Caki2 (cell line): ENCODE measurements at regions not wholly inside any gene's neighbourhood (a gene's known extent, or its start where the extent isn't known, plus 50 kb on each side); places are given as distances from the start of the nearest gene placed in this dataset.

Source experiments
- DNase-seq: peaks from one replicate; pipeline ENCODE4 v3.0.0-alpha.2; 2015; ENCODE audit warnings: low read depth
- in situ Hi-C: cut with HindIII; loops from 2 replicates; pipeline ENCODE4 v1.10.0; 2016; ENCODE audit warnings: low sequenced_read_pairs, low pct_unique_long_range_greater_than_20kb, mixed read lengths

DNA sequence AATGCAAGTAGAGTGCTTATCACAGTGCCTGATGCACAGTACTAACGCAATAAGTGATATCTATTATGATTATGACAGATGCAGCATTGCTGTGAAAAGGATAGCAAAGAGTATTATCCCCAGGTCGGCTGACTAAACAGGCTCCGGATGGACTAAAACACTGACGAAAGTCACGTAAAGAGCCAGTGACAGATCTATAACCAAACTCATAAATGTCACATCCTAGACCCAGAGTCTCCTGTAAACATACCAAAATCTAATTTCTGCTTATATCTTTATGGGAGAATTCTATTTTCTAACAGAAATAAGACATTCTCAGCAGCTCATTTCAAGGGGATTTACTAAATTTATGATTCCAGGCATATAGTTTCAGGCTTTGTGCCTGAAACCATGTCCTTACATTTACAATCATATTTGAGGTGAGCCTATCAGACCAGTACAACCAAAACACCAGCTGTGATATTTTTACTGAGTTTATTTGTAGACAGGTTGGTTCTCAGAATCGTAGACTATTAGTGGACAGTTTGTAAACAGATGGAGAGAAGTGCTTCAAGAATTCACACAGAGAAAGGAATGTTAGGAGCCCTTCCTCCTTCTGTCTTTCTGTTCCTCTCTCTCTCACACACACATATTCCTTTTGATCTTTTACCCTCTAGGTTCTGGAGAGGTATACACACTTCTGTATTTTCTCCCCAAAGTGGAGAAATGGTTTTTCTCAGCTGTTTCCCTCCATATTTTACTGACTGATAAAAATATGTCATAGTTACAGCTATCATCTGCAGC lies 52.4 kb upstream of the WDR26 start:
- in situ Hi-C loops, result no loop called here
- no peak for DNase-seq

DNA sequence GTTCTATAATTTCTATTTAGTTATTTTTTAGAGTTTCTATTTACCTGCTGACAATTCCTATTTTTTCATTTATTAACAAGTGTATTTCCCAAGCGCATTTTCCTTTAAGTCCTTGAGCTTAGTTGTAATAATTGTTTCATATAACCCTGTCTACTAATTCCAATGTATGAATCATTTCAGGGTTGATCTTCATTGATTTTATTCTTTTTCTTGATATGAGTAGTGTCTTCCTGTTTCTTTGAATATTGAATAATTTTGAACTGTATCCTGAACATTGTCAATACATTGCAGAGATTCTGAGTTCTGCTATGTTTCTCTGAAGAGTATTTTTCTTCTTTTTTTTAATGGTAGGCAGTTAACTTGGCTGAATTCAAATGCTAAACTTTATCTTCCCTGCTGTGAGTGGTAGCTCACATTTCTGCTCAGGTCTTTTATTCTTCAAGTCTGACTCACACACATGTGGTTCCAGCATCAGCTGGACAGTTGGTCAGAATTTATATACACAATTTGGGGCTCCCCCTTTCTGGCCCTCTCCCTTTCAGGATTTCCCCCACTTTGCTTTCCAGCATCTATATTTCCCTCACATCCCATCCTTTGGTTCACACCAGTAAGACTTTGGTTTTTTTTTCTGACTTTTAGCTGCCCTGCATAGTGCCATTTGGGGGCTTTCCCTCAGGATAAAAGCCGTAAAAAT lies 54.4 kb upstream of the WDR26 start:
- in situ Hi-C loops, result no loop called here
- no peak for DNase-seq

GRCh38 chr1:224489534-224490365 lies 55.2 kb upstream of the WDR26 start:
- in situ Hi-C loops, result no loop called here

DNA sequence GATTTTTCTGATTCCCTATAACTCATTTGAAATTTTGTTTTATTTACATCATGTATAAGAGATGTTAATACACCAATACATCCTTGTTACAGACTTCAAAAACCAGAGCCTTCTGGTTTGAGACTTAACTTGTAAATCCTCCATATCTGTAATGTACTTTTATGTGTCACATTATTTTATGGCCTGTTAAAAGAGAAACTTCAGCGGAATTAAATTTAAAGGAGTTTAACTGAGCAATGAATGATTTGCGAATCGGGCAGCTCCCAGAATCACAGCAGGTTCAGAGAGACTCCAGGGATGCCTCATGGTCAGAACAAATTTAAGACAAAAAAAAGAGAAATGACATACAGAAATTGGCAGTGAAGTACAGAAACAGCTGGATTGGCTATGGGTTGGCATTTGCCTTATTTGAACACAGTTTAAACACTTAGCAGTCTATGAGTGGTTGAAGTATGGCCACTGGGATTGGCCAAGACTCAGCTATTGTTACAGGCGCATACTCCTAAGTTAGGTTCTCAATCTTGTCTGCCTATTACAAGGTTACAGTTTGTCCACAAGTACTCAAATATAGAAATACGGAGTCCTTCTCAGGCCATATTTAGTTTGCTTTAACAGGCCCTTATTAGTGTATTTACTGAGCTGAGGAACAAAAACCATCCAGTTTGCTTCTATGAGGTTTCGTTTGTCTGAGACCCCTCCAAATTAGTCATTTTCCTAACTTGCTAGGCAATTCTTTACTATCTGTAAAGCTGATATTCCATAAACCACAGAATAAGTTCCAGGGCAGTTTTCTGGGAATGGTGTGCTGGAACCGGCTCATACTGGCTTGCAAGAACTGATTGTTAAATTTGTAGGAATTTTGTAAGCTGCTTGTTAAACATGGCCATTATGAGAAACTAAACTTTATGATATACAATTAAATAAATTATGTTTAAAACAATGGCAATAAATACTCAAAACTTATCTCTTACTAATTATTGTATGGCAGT lies 56.2 kb upstream of the WDR26 start:
- no peak for DNase-seq
- in situ Hi-C loops, result no loop called here

More at GRCh38 chr1:224489534-224490365, 55.2 kb upstream of the WDR26 start:
- DNase-seq, result no peak

DNA sequence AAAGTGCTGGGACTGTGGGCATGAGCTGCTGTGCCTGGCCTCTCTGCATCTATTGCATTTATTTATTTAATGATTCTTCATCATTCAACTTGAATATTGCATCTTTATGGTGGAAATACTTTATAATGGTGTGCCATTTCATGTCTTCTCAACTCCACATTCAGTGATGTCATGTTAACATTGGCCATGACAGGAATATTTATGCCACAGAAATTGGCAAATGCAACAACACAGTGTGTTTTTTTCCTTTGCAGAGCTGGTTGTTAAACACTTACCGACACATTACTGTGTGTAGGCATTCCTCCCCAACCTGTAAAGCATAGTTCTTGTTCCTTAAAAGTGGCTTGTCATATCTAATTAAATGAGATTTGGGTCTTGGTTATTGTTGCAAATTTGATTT lies 57.4 kb upstream of the WDR26 start:
- in situ Hi-C loops, result no loop called here
- no peak for DNase-seq

- in situ Hi-C loops, result no loop called here
- DNase-seq, result no peak
Measured at GRCh38 chr1:224492632-224493031, 58.0 kb upstream of the WDR26 start.

GRCh38 chr1:224493269-224493668 lies 58.7 kb upstream of the WDR26 start:
- in situ Hi-C loops, result no loop called here
- DNase-seq, result no peak

DNA sequence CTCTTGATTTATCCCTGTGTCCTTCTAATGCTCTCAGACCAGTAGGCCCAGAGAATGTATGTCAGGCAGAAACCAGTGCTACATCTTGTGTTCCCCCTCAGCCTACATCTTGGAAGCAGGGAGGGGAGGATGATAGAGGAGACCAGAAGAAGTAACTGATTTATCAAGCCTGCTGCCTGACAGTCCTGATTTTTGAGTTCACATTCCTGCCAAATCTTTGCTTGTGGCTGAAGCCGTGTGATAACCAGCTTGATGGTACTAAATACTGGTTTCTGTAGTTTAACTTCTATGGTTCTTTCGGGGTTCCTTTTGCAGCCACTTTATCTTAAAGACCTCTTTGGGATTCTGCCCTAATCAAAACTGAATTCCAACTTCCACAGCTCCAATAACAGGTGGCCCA lies 59.7 kb upstream of the WDR26 start:
- no peak for DNase-seq
- in situ Hi-C loops, result no loop called here

DNA sequence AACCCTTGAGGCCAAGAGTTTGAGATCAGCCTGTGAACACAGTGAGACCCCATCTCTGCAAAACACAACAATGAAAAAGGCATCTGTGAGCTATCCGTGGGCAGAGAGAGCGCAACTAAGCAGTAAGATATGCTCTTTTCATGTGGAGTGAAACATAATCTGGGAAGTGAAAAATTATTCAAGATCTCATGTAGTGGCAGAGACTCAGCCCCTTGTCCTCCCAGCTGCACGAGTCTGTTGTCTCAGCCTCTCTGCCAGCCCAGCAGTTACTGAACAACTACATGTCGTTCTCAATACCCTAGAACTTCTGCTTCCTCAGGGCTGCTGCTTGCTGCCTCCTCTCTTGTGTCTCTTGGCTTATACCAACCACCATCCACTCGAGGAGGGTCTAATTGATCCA lies 61.3 kb upstream of the WDR26 start:
- DNase-seq, result no peak
- in situ Hi-C loops, result no loop called here

- in situ Hi-C loops, result no loop called here
- DNase-seq, result no peak
Measured at GRCh38 chr1:224496826-224497225, 62.2 kb upstream of the WDR26 start.

DNA sequence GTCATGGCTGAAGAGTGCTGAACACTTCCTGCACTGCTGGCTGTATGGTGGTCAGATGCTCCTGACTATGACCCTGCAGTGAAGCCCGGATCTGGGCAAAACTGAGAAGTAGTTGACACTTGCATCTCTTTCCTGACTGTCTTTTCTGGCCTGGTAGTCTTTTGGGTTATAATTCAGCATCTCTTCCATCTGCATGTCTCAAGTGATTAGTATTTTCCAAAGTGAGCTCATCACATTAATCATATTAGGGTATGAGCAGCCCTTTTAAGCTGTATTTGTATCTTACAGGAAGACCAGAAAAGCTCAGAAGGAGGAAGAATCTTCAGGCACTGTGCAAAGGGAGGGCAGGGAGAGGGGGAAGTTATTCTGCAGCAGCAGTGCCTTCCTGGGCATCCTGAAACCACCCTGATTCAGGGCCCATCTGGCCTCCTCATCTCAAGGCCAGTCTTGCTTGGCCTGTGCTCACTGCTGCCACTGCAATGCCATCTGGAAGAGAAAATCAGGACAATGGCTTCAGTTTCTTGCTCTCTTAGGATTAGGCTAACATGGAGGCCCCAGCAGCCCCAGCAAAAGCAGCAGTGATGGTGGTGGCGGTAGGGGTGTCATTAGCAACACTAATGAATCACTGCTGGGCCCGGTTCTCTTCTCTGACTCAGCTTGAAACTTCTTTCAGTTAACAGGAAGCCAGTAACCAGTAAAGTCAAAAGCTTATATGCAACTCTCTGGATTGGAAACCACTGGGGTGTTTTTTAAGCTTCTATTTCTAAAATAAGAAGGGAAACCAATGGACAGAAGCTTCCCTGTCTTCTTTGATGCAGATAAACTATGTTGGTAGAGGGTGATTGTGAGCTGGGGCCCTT lies 63.3 kb upstream of the WDR26 start:
- in situ Hi-C loops, result no loop called here
- DNase-seq, result peak; percentile 49

- in situ Hi-C loops, result no loop called here
- DNase-seq, result peak; percentile 45
Measured at GRCh38 chr1:224498574-224499170, 64.1 kb upstream of the WDR26 start.

DNA sequence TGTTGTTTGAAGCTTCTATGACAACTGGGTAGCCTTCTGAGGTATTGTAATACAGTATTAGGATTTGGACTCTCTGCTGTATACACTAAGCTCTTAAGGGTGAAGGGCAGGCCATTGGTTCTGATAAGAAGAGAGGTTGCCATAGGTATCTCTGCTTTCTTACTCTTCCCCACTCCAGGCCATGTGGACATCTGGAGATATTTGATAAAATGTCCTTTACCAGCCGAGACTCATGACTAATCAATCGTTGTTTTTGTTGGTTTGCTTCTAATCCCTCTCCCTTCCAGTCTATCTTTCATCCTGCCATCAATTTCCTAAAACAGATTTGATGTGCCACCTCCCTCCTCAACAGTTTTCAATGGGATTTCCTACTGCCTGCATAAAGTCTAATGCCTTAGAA lies 64.6 kb upstream of the WDR26 start:
- in situ Hi-C loops, result no loop called here
- DNase-seq, result no peak

DNA sequence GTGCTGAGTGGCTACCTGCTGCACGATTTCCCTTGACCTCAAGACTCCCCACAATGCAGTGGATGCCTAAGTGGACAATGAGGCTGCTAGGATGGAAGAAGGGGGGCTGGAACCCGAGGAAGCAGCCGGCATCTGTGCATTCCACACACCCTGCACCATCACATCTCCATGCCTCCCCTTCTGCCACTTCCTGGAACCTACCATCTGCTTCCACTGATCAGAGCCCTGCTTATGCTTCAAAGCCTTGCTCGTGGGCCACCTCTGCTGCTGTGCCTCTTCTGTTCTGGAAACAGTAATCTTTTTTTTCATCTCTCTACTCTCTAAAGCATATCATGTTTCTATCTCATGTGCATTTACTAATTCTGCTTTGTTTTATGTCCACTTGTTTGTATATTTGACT lies 66.2 kb upstream of the WDR26 start:
- DNase-seq, result no peak
- in situ Hi-C loops, result loop anchor here (25.0 kb wide), 1 partner anchor 112 kb away; the partner anchor contains the start of gene CNIH3

DNA sequence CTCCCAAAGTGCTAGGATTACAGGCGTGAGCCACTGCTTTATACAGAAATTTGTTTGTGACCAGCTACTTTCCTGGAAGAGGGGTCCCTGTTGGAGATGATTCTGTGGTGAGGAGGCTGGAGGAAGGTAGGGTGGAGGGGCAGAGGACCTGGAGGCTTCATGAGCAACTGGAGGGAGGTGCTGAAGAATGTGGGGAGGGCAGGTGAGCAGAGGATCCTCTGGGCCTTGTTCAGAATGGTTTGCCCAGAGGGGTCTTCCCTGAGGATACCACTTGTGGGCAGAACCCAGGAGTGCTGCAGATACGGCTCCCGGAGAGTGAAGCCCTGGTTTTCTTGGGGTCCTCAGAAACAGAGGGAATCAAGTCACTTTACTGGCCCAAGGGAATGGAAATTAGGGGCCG lies 67.2 kb upstream of the WDR26 start:
- no peak for DNase-seq
- in situ Hi-C loops, result loop anchor here (25.0 kb wide), 1 partner anchor 110 kb away; the partner anchor contains the start of gene CNIH3

DNA sequence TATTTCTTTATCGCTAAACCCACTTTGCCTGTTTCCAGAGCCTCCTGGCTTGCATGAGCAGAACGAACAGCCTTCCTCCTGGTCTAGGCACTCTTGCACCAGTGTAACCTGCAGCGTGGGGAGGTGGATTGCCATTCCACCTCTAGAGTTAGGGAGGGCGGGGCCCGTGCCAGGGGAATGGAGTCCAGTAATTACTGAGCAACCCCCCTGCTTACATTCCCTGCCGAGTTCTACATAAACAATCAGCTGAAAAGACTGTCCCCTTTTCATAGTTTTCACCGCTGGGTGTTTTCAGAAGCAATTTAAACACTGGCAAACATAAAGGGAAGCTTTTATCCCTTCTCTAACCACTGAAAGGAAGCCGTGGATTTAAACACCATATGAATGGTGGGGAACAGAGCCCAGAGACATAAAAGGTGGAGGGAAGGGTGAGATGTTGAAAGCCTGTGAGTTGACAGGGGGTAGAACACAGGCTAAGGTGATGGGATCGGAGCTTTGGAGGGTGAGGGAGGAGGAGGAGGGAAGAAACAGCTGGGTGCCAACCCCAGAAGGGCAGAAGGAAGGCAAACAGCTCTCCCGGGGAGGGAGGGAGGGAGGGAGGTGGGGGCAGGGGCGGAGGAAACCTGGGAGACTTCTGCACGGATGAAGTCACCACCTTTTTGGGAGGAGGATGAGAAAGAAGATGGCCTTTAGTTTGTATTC lies 68.0 kb upstream of the WDR26 start:
- in situ Hi-C loops, result loop anchor here (25.0 kb wide), 1 partner anchor 110 kb away; the partner anchor contains the start of gene CNIH3
- no peak for DNase-seq
